PC-3 (cell line): ENCODE measurements at regions not wholly inside any gene's neighbourhood (a gene's known extent, or its start where the extent isn't known, plus 50 kb on each side); places are given as distances from the start of the nearest gene placed in this dataset.

Experiments used
- CTCF ChIP-seq: fragments of 300-600 bp; sonication (generic); conservative IDR thresholded peaks from 2 replicates; pipeline ENCODE4 v1.5.1; 2017; ENCODE audit warnings: antibody characterized with exemption, low read depth, mild to moderate bottlenecking, low read length
- EZH2phosphoT487 ChIP-seq: fragments of 300-600 bp; sonication (generic); IDR thresholded peaks from 2 replicates; pipeline ENCODE4 v1.6.1; 2018; ENCODE audit warnings: mild to moderate bottlenecking, antibody characterized with exemption, low read length, borderline replicate concordance

DNA sequence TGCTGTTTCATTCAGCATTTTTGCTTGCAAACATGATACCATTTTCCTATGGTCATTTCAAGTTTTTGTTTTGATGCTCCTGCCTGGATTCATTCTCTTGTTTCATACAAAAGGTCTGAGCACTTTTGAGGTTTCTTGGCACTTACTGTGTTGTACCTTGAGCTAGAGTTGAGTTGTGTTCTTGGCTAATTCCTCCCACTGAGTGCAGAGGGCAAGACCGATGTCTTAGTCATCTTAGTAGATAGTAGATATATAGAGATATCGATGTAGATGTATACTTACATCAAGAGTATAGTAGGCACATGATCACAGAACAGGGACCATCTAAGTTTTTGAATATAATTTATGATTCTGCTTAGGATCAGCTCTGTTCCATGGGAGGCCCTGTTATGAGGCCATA lies 366.6 kb downstream of the OSTF1 start:
- no peak for TF ChIP-seq CTCF
- TF ChIP-seq EZH2phosphoT487 = no peak
